GM12878 (cell line): ENCODE measurements at regions not wholly inside any gene's neighbourhood (a gene's known extent, or its start where the extent isn't known, plus 50 kb on each side); places are given as distances from the start of the nearest gene placed in this dataset.

Experiments
- ATAC-seq: fragments of 200-7000 bp; cut with Tn5 transposase; 3 replicates; pipeline ENCODE4 v1.9.1; 2020; ENCODE audit warnings: mild to moderate bottlenecking, moderate library complexity
- BruUV-seq: library from RNA; stranded (reverse); fragments of 400-500 nt; replicated peaks from 2 replicates; lab custom pipeline; 2021; lab: Mats Ljungman, UMichigan
- CTCF ChIA-PET: fragments of 300-600 bp; sonication (Branson Sonifier 250); formaldehyde crosslinking; extraction: SDS; loops from one replicate; lab custom pipeline; 2021; ENCODE audit warnings: inconsistent platforms; lab: Yijun Ruan, JAX
- POLR2A ChIA-PET: fragments of 350-600 bp; formaldehyde crosslinking; extraction: SDS; loops from one replicate; lab custom pipeline; 2021; ENCODE audit warnings: inconsistent platforms; lab: Charles Lee
- RAD21 ChIA-PET: fragments of 300-600 bp; sonication (Branson Sonifier 250); formaldehyde crosslinking; loops from one replicate; lab custom pipeline; 2023; ENCODE audit warnings: antibody characterized with exemption; ENCODE audit not compliant: unreplicated experiment; lab: Charles Lee
- SMC1A ChIA-PET: fragments of 300-600 bp; sonication (Branson Sonifier 250); formaldehyde crosslinking; loops from one replicate; lab custom pipeline; 2023; ENCODE audit not compliant: unreplicated experiment, uncharacterized antibody; lab: Charles Lee
- DNase-seq: peaks from one replicate; pipeline ENCODE4 v3.0.0-alpha.2; 2011; ENCODE audit warnings: low read depth, low spot score
- FAIRE-seq: peaks from 3 replicates; lab custom pipeline; 2011; peaks lifted over from hg19 to GRCh38; lab: Jason Lieb, UNC
- H2AFZ ChIP-seq: 2 replicates; pipeline ENCODE4 v1.6.0; 2011; ENCODE audit warnings: low read depth, low read length, control low read depth; ENCODE audit not compliant: control insufficient read depth
- H3K27ac ChIP-seq: 2 replicates; pipeline ENCODE4 v1.5.1; 2011; ENCODE audit warnings: control low read depth; ENCODE audit not compliant: control insufficient read depth, insufficient read depth
- H3K27me3 ChIP-seq, 2 experiments: replicated peaks in 1 of 2; 2 replicates each; pipeline versions ENCODE4 v1.6.0 to v1.6.1; 2011; ENCODE audit warnings: low read length in 1 of 2; ENCODE audit not compliant: control insufficient read depth in 2 of 2, insufficient read depth in 2 of 2
- H3K36me3 ChIP-seq, 2 experiments: 2 replicates each; pipeline ENCODE4 v1.5.1; 2011; ENCODE audit warnings: low read length in 1 of 2; ENCODE audit not compliant: control insufficient read depth in 2 of 2, insufficient read depth in 2 of 2
- H3K4me1 ChIP-seq: 2 replicates; pipeline ENCODE4 v1.6.1; 2011; ENCODE audit warnings: mild to moderate bottlenecking, low read length, moderate library complexity, mixed read lengths; ENCODE audit not compliant: control insufficient read depth, insufficient read depth
- H3K4me2 ChIP-seq: 2 replicates; pipeline ENCODE4 v1.6.0; 2011; ENCODE audit warnings: control low read depth; ENCODE audit not compliant: control insufficient read depth, insufficient read depth
- H3K4me3 ChIP-seq: fragments of 200-600 bp; sonication (generic); 2 replicates; pipeline ENCODE4 v1.5.1; 2016
- H3K79me2 ChIP-seq: 2 replicates; pipeline ENCODE4 v1.6.0; 2011; ENCODE audit warnings: low read length; ENCODE audit not compliant: control insufficient read depth, insufficient read depth
- H3K9ac ChIP-seq: 2 replicates; pipeline ENCODE4 v1.8.0; 2011; ENCODE audit warnings: low read length, control low read depth, mixed read lengths; ENCODE audit not compliant: control insufficient read depth, insufficient read depth
- H3K9me3 ChIP-seq: replicated peaks from 3 replicates; pipeline ENCODE4 v1.5.1; 2011; ENCODE audit warnings: mild to moderate bottlenecking, low read length; ENCODE audit not compliant: control insufficient read depth, insufficient read depth
- H4K20me1 ChIP-seq: 2 replicates; pipeline ENCODE4 v1.6.0; 2011; ENCODE audit not compliant: control insufficient read depth, insufficient read depth
- ATF7 ChIP-seq: fragments of 450-650 bp; IDR thresholded peaks from 2 replicates; pipeline ENCODE4 v1.6.1; 2016; ENCODE audit warnings: low read depth, mild to moderate bottlenecking
- BACH1 ChIP-seq: fragments of 450-650 bp; IDR thresholded peaks from 2 replicates; pipeline ENCODE4 v1.6.1; 2017; ENCODE audit warnings: mild to moderate bottlenecking, borderline replicate concordance
- CREB1 ChIP-seq: IDR thresholded peaks from 2 replicates; pipeline ENCODE4 v1.6.1; 2012; ENCODE audit warnings: low read depth, mild to moderate bottlenecking, inconsistent platforms
- CUX1 ChIP-seq: IDR thresholded peaks from 2 replicates; pipeline ENCODE4 v1.6.1; 2012; ENCODE audit warnings: improper control_type of control experiment, low read depth, low read length; ENCODE audit not compliant: insufficient replicate concordance
- E4F1 ChIP-seq: fragments of 450-650 bp; IDR thresholded peaks from 2 replicates; pipeline ENCODE4 v1.6.1; 2018; ENCODE audit warnings: borderline replicate concordance, mild to moderate bottlenecking; ENCODE audit not compliant: partially characterized antibody
- HCFC1 ChIP-seq: fragments of 150-350 bp; IDR thresholded peaks from 2 replicates; pipeline ENCODE4 v1.6.1; 2014; ENCODE audit warnings: low read length
- PKNOX1 ChIP-seq: fragments of 450-650 bp; IDR thresholded peaks from 2 replicates; pipeline ENCODE4 v1.6.1; 2016; ENCODE audit warnings: mild to moderate bottlenecking
- PML ChIP-seq: IDR thresholded peaks from 2 replicates; pipeline ENCODE4 v1.6.1; 2012; ENCODE audit warnings: low read length, inconsistent platforms
- POLR2A ChIP-seq: IDR thresholded peaks from 2 replicates; pipeline ENCODE4 v1.6.1; 2011; ENCODE audit warnings: low read depth, mild to moderate bottlenecking, low read length
- RB1 ChIP-seq: fragments of 450-650 bp; formaldehyde crosslinking; IDR thresholded peaks from 2 replicates; pipeline ENCODE4 v1.6.1; 2017; ENCODE audit warnings: mild to moderate bottlenecking, borderline replicate concordance
- RUNX3 ChIP-seq: IDR thresholded peaks from 2 replicates; pipeline ENCODE4 v1.6.1; 2012; ENCODE audit warnings: low read length, inconsistent platforms
- USF1 ChIP-seq: IDR thresholded peaks from 2 replicates; pipeline ENCODE4 v1.6.1; 2011; ENCODE audit warnings: borderline replicate concordance, low read depth, mild to moderate bottlenecking, moderate library complexity, mixed read lengths, low read length; ENCODE audit not compliant: insufficient read depth; ENCODE audit errors: extremely low read length
- WGBS: methylation state at CpG from one replicate; pipeline ENCODE4 v1.1.6; 2016; ENCODE audit warnings: low lambda C conversion rate; ENCODE audit not compliant: insufficient replicate concordance, insufficient coverage; ENCODE audit errors: missing lambda C conversion rate; 5-methylcytosine and 5-hydroxymethylcytosine counted together
- in situ Hi-C: fragments of 300-500 bp; cut with MboI; formaldehyde crosslinking; loops from 9 replicates; pipeline ENCODE4 v1.14.3; 2018; ENCODE audit warnings: mixed read lengths
- intact Hi-C: fragments of 100-400 bp; cut with micrococcal nuclease; formaldehyde crosslinking; loops from one replicate; pipeline ENCODE4 v1.14.2; 2022; ENCODE audit not compliant: unreplicated experiment

GRCh38 chrX:125544031-125544660 lies 224.5 kb downstream of the TEX13C start (continued):
- no peak for TF ChIP-seq E4F1
- TF ChIP-seq HCFC1: no peak

GRCh38 chrX:125544856-125545255 lies 225.2 kb downstream of the TEX13C start:
- Histone ChIP-seq H3K36me3 (no peaks in the 10 kb centered on the region), H3K9me3 (no peaks in the 10 kb centered on the region), H3K79me2 (no peaks in the 10 kb centered on the region), H3K9ac (no peak overlapping the region), H3K4me2 (no peak overlapping the region), H3K27me3 (no peaks in the 10 kb centered on the region), H3K27ac (no peak overlapping the region), H2AFZ (no peak overlapping the region), H3K4me3 (no peak overlapping the region), H4K20me1 (no peaks in the 10 kb centered on the region), H3K4me1 (no peaks in the 10 kb centered on the region)
- ChIA-PET CTCF (no interaction called here), POLR2A (no interaction called here), SMC1A (no interaction called here), RAD21 (no interaction called here)
- no TSS peak for BruUV-seq
- FAIRE-seq: no peak
- intact Hi-C loops (no loop called here), in situ Hi-C loops (no loop called here)
- ATAC-seq: no peak
- TF ChIP-seq RB1: no peak
- no peak for TF ChIP-seq USF1
- no peak for TF ChIP-seq PKNOX1
- no peak for TF ChIP-seq RUNX3
- no peak for TF ChIP-seq BACH1
- no peak for TF ChIP-seq CREB1
- no peak for TF ChIP-seq CUX1
- no peak for TF ChIP-seq PML
- no peak for TF ChIP-seq ATF7
- no peak for TF ChIP-seq POLR2A
- no peak for DNase-seq
- 7% methylated on average over 2 of the region's 2 CpGs for WGBS
